ENCODE measurements at regions not wholly inside any gene's neighbourhood (a gene's known extent, or its start where the extent isn't known, plus 50 kb on each side); places are given as distances from the start of the nearest gene placed in this dataset.

GRCh38 chr2:235131334-235132305, 179.8 kb downstream of the SH3BP4 start:
- TF ChIP-seq CTCF (IDR thresholded peaks at IDR 0.05; ENCODE audit: low read depth, low read length): no peak
- DNase-seq: no peak

GRCh38 chr2:235132651-235133050, 180.8 kb downstream of the SH3BP4 start:
- Histone ChIP-seq H3K27me3 (ENCODE audit: insufficient read depth, low read depth, severe bottlenecking) (no peaks in the 10 kb centered on the region), H3K4me3 (ENCODE audit: low read depth, low read length) (no peak overlapping the region), H3K36me3 (no peaks in the 10 kb centered on the region), H3K27ac (no peak overlapping the region), H3K9me3 (ENCODE audit: severe bottlenecking) (no peaks in the 10 kb centered on the region)
- DNase-seq: no peak
- no peak for TF ChIP-seq CTCF (IDR thresholded peaks at IDR 0.05; ENCODE audit: low read depth, low read length)

More at GRCh38 chr2:235131334-235132305, 179.8 kb downstream of the SH3BP4 start:
- no peaks in the 10 kb centered on the region for H3K36me3 ChIP-seq
- H3K27ac ChIP-seq: no peak overlapping the region
- no peaks in the 10 kb centered on the region for H3K9me3 ChIP-seq (ENCODE audit: severe bottlenecking)
- H3K4me3 ChIP-seq (ENCODE audit: low read depth, low read length): no peak overlapping the region
- no peaks in the 10 kb centered on the region for H3K27me3 ChIP-seq (ENCODE audit: insufficient read depth, low read depth, severe bottlenecking)

GRCh38 chr2:235133837-235134236, 182.0 kb downstream of the SH3BP4 start:
- Histone ChIP-seq H3K27me3 (ENCODE audit: insufficient read depth, low read depth, severe bottlenecking) (no peaks in the 10 kb centered on the region), H3K9me3 (ENCODE audit: severe bottlenecking) (no peaks in the 10 kb centered on the region), H3K4me3 (ENCODE audit: low read depth, low read length) (no peak overlapping the region), H3K36me3 (no peaks in the 10 kb centered on the region), H3K27ac (no peak overlapping the region)
- no peak for TF ChIP-seq CTCF (IDR thresholded peaks at IDR 0.05; ENCODE audit: low read depth, low read length)
- DNase-seq: no peak

- Histone ChIP-seq H3K9me3 (ENCODE audit: severe bottlenecking) (no peaks in the 10 kb centered on the region), H3K27ac (no peak overlapping the region), H3K36me3 (no peaks in the 10 kb centered on the region), H3K27me3 (ENCODE audit: insufficient read depth, low read depth, severe bottlenecking) (no peaks in the 10 kb centered on the region), H3K4me3 (ENCODE audit: low read depth, low read length) (no peak overlapping the region)
- TF ChIP-seq CTCF (IDR thresholded peaks at IDR 0.05; ENCODE audit: low read depth, low read length): no peak
- DNase-seq: no peak
Measured at GRCh38 chr2:235134420-235134819, 182.6 kb downstream of the SH3BP4 start.

GRCh38 chr2:235135195-235135965, 183.6 kb downstream of the SH3BP4 start:
- DNase-seq: no peak
- Histone ChIP-seq H3K36me3 (no peaks in the 10 kb centered on the region), H3K27ac (no peak overlapping the region), H3K9me3 (ENCODE audit: severe bottlenecking) (no peaks in the 10 kb centered on the region), H3K27me3 (ENCODE audit: insufficient read depth, low read depth, severe bottlenecking) (no peaks in the 10 kb centered on the region), H3K4me3 (ENCODE audit: low read depth, low read length) (no peak overlapping the region)
- TF ChIP-seq CTCF (IDR thresholded peaks at IDR 0.05; ENCODE audit: low read depth, low read length): no peak

Data from WERI-Rb-1 (cell line).